HCT116 (cell line): ENCODE measurements at regions not wholly inside any gene's neighbourhood (a gene's known extent, or its start where the extent isn't known, plus 50 kb on each side); places are given as distances from the start of the nearest gene placed in this dataset.

Experiments used
- ATAC-seq: fragments of 200-7000 bp; cut with Tn5 transposase; 2 replicates; pipeline ENCODE4 v1.9.1; 2020; ENCODE audit warnings: mild to moderate bottlenecking, moderate library complexity
- BruUV-seq: library from RNA; stranded (reverse); fragments of 400-500 nt; replicated peaks from 2 replicates; lab custom pipeline; 2021; lab: Mats Ljungman, UMichigan
- CTCF ChIA-PET: fragments of 300-600 bp; sonication (Branson Sonifier 250); formaldehyde crosslinking; loops from one replicate; lab custom pipeline; 2021; ENCODE audit warnings: antibody characterized with exemption; lab: Charles Lee
- POLR2A ChIA-PET: fragments of 300-600, 350-600 bp; sonication (Branson Sonifier 250); formaldehyde crosslinking; loops from one replicate; lab custom pipeline; 2021; ENCODE audit warnings: antibody characterized with exemption; lab: Charles Lee
- RAD21 ChIA-PET, 2 experiments: fragments of 300-600 bp; sonication (Branson Sonifier 250); formaldehyde crosslinking; loops; one replicate each; lab custom pipeline; 2023; ENCODE audit warnings: low total read pairs in 2 of 2; ENCODE audit not compliant: uncharacterized antibody in 2 of 2, unreplicated experiment in 2 of 2, low non-redundant PET in 1 of 2; lab: Charles Lee
- DNase-seq: peaks from one replicate; pipeline ENCODE4 v3.0.0-alpha.2; 2010; ENCODE audit warnings: low read depth, low spot score
- H2AFZ ChIP-seq: fragments of 200-600 bp; shearing (Covaris generic), sonication (generic); 2 replicates; pipeline ENCODE4 v1.6.1; 2017; ENCODE audit warnings: low read depth, mixed run types, mixed read lengths, antibody characterized with exemption, low read length; ENCODE audit not compliant: poor library complexity, severe bottlenecking
- H3K27ac ChIP-seq: 2 replicates; pipeline ENCODE4 v1.5.1; 2012; ENCODE audit warnings: low read depth, low read length
- H3K27me3 ChIP-seq: fragments of 200-600 bp; sonication (generic); 2 replicates; pipeline ENCODE4 v1.6.1; 2016; ENCODE audit warnings: mixed run types, low read length, mixed read lengths; ENCODE audit not compliant: insufficient read depth
- H3K36me3 ChIP-seq, 2 experiments: fragments of 200-500 bp in 1 of 2; fragments of 200-600 bp in 1 of 2; sonication (Bioruptor generic) in 1 of 2; sonication (generic) in 1 of 2; 2 replicates each; pipeline versions ENCODE4 v1.5.1 to v1.6.1; 2014 to 2016; ENCODE audit warnings: low read length in 2 of 2, inconsistent platforms in 1 of 2, mixed read lengths in 1 of 2, mixed run types in 1 of 2; ENCODE audit not compliant: insufficient read depth in 2 of 2, control insufficient read depth in 1 of 2
- H3K4me1 ChIP-seq, 2 experiments: fragments of 200-600 bp in 1 of 2; sonication (generic) in 1 of 2; 2 replicates each; pipeline versions ENCODE4 v1.5.1 to v1.6.1; 2012 to 2017; ENCODE audit warnings: low read length in 2 of 2, inconsistent platforms in 1 of 2, mild to moderate bottlenecking in 1 of 2, mixed read lengths in 1 of 2, mixed run types in 1 of 2, moderate library complexity in 1 of 2; ENCODE audit not compliant: insufficient read depth in 2 of 2, control insufficient read depth in 1 of 2
- H3K4me2 ChIP-seq: fragments of 200-600 bp; sonication (generic); 2 replicates; pipeline ENCODE4 v1.6.1; 2017; ENCODE audit warnings: mixed run types, low read length, mixed read lengths
- H3K4me3 ChIP-seq, 2 experiments: fragments of 200-600 bp in 1 of 2; sonication (generic) in 1 of 2; replicated peaks in 1 of 2; 2 replicates each; pipeline ENCODE4 v1.5.1; 2011 to 2016; ENCODE audit warnings: low read length in 2 of 2, control low read depth in 1 of 2, low read depth in 1 of 2, mild to moderate bottlenecking in 1 of 2, mixed read lengths in 1 of 2, mixed run types in 1 of 2
- H3K79me2 ChIP-seq: fragments of 200-600 bp; sonication (generic); 2 replicates; pipeline ENCODE4 v1.6.1; 2017; ENCODE audit warnings: mild to moderate bottlenecking, mixed run types, low read length, moderate library complexity, mixed read lengths; ENCODE audit not compliant: insufficient read depth
- H3K9ac ChIP-seq: fragments of 200-600 bp; sonication (generic); 2 replicates; pipeline ENCODE4 v1.6.1; 2016; ENCODE audit warnings: low read length, mixed read lengths
- H3K9me2 ChIP-seq: fragments of 200-600 bp; sonication (generic), shearing (Covaris generic); 2 replicates; pipeline ENCODE4 v1.6.1; 2017; ENCODE audit warnings: mixed run types, mild to moderate bottlenecking, moderate library complexity; ENCODE audit not compliant: insufficient read depth
- H3K9me3 ChIP-seq, 2 experiments: fragments of 200-500 bp in 1 of 2; fragments of 200-600 bp in 1 of 2; sonication (Bioruptor generic) in 1 of 2; sonication (generic) in 1 of 2; 2 replicates each; pipeline ENCODE4 v1.6.1; 2014 to 2017; ENCODE audit warnings: low read length in 2 of 2, mixed read lengths in 2 of 2, inconsistent platforms in 1 of 2, low read depth in 1 of 2, mild to moderate bottlenecking in 1 of 2, mixed run types in 1 of 2, moderate library complexity in 1 of 2; ENCODE audit not compliant: control insufficient read depth in 1 of 2, insufficient read depth in 1 of 2
- H4K20me1 ChIP-seq: fragments of 200-600 bp; sonication (generic), shearing (Covaris generic); 2 replicates; pipeline ENCODE4 v1.6.1; 2017; ENCODE audit warnings: mixed run types, mild to moderate bottlenecking, moderate library complexity; ENCODE audit not compliant: insufficient read depth
- ATF3 ChIP-seq: IDR thresholded peaks from 2 replicates; pipeline ENCODE4 v1.6.1; 2012
- CTCF ChIP-seq, 3 experiments: fragments of 200-600 bp in 1 of 3; sonication (generic) in 1 of 3; IDR thresholded peaks in 2 of 3; conservative IDR thresholded peaks in 1 of 3; 2 replicates each; pipeline ENCODE4 v1.5.1; 2012 to 2017; ENCODE audit warnings: low read depth in 2 of 3, low read length in 2 of 3, antibody characterized with exemption in 1 of 3, borderline replicate concordance in 1 of 3, control low read depth in 1 of 3, mild to moderate bottlenecking in 1 of 3, mixed read lengths in 1 of 3, mixed run types in 1 of 3, moderate library complexity in 1 of 3; ENCODE audit not compliant: insufficient read depth in 1 of 3
- EGR1 ChIP-seq: IDR thresholded peaks from 2 replicates; pipeline ENCODE4 v1.6.1; 2012; ENCODE audit warnings: low read depth
- ELF1 ChIP-seq: IDR thresholded peaks from 2 replicates; pipeline ENCODE4 v1.6.1; 2012; ENCODE audit warnings: low read depth, borderline replicate concordance
- EZH2phosphoT487 ChIP-seq: fragments of 200-600 bp; IDR thresholded peaks from 2 replicates; pipeline ENCODE4 v1.6.1; 2018; ENCODE audit warnings: antibody characterized with exemption, borderline replicate concordance
- FOSL1 ChIP-seq: IDR thresholded peaks from 2 replicates; pipeline ENCODE4 v1.6.1; 2012; ENCODE audit warnings: low read depth
- JUND ChIP-seq: IDR thresholded peaks from 2 replicates; pipeline ENCODE4 v1.6.1; 2012
- POLR2A ChIP-seq: IDR thresholded peaks from 2 replicates; pipeline ENCODE4 v1.7.0; 2011; ENCODE audit warnings: borderline replicate concordance; ENCODE audit not compliant: insufficient read depth, insufficient read length; ENCODE audit errors: extremely low read depth
- RAD21 ChIP-seq: IDR thresholded peaks from 2 replicates; pipeline ENCODE4 v1.6.1; 2012; ENCODE audit warnings: low read depth, mild to moderate bottlenecking
- SIN3A ChIP-seq: IDR thresholded peaks from 2 replicates; pipeline ENCODE4 v1.6.1; 2012; ENCODE audit warnings: low read depth
- SRF ChIP-seq: IDR thresholded peaks from 2 replicates; pipeline ENCODE4 v1.6.1; 2012; ENCODE audit warnings: low read depth
- TCF7L2 ChIP-seq: IDR thresholded peaks from 2 replicates; pipeline ENCODE4 v1.7.0; 2011; ENCODE audit warnings: borderline replicate concordance, inconsistent platforms; ENCODE audit not compliant: insufficient read depth, insufficient read length; ENCODE audit errors: extremely low read depth
- ZBTB33 ChIP-seq: IDR thresholded peaks from 2 replicates; pipeline ENCODE4 v1.6.1; 2011; ENCODE audit warnings: mild to moderate bottlenecking, low read length, moderate library complexity; ENCODE audit not compliant: insufficient replicate concordance; ENCODE audit errors: extremely low read depth
- ZFX ChIP-seq: fragments of 450-650 bp; IDR thresholded peaks from 2 replicates; pipeline ENCODE4 v1.6.1; 2017
- intact Hi-C: fragments of 100-400 bp; cut with micrococcal nuclease; formaldehyde crosslinking; loops from 2 replicates; pipeline ENCODE4 v1.10.0; 2022
- TF ChIP-seq, protein P1 (sequence below): IDR thresholded peaks from 2 replicates; pipeline ENCODE4 v1.6.1; 2012
- TF ChIP-seq, protein P2 (sequence below): IDR thresholded peaks from 2 replicates; pipeline ENCODE4 v1.6.1; 2012; ENCODE audit warnings: low read depth

DNA sequence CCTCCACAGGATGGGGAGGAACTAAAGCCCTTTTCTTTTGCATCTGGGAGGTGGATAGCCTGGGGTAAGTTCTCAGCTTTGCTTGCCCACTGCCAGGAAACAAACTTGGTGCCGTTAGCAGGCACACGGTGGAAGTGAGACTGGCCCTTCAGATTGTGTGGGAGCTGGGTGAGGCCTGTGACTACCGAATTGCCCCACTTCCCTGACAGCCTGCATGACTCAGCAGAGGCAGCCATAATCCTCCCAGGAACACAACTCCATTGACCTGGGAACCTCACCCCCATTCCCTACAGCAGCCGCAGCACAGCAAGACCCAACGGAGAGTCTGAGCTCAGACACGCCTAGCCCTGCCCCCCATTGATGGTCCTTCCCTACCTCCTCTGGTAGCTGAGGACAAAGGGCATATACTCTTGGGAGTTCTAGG lies 282.6 kb downstream of the KLF13 start:
- Histone ChIP-seq H3K4me3 (no peak overlapping the region), H3K27me3 (no peaks in the 10 kb centered on the region), H3K36me3 (no peaks in the 10 kb centered on the region), H3K9me2 (no peaks in the 10 kb centered on the region), H3K9me3 (no peaks in the 10 kb centered on the region), H3K79me2 (no peaks in the 10 kb centered on the region), H2AFZ (no peak overlapping the region), H4K20me1 (no peaks in the 10 kb centered on the region), H3K4me2 (no peak overlapping the region), H3K4me1 (no peaks in the 10 kb centered on the region), H3K27ac (no peak overlapping the region), H3K9ac (no peak overlapping the region)
- BruUV-seq = no TSS peak
- CTCF ChIA-PET = no interaction called here
- ATAC-seq (no peak), DNase-seq (no peak)
- RAD21 ChIA-PET = no interaction called here
- POLR2A ChIA-PET = no interaction called here
- intact Hi-C loops = no loop called here
- TF ChIP-seq ELF1 (no peak), EGR1 (no peak), ZFX (no peak), ATF3 (no peak), RAD21 (no peak), POLR2A (no peak), JUND (no peak), SIN3A (no peak), ZBTB33 (no peak), CTCF (IDR thresholded peaks at IDR 0.05 in 2 of 3, conservative IDR thresholded peaks at IDR 0.05 in 1 of 3; ENCODE audit: borderline replicate concordance in 1 of 3, insufficient read depth in 1 of 3, low read depth in 2 of 3, low read length in 2 of 3) (no peak), EZH2phosphoT487 (no peak), SRF (no peak), TCF7L2 (no peak), FOSL1 (no peak)
- TF ChIP-seq, protein P1, sequence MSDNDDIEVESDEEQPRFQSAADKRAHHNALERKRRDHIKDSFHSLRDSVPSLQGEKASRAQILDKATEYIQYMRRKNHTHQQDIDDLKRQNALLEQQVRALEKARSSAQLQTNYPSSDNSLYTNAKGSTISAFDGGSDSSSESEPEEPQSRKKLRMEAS = no peak
- TF ChIP-seq, protein P2, sequence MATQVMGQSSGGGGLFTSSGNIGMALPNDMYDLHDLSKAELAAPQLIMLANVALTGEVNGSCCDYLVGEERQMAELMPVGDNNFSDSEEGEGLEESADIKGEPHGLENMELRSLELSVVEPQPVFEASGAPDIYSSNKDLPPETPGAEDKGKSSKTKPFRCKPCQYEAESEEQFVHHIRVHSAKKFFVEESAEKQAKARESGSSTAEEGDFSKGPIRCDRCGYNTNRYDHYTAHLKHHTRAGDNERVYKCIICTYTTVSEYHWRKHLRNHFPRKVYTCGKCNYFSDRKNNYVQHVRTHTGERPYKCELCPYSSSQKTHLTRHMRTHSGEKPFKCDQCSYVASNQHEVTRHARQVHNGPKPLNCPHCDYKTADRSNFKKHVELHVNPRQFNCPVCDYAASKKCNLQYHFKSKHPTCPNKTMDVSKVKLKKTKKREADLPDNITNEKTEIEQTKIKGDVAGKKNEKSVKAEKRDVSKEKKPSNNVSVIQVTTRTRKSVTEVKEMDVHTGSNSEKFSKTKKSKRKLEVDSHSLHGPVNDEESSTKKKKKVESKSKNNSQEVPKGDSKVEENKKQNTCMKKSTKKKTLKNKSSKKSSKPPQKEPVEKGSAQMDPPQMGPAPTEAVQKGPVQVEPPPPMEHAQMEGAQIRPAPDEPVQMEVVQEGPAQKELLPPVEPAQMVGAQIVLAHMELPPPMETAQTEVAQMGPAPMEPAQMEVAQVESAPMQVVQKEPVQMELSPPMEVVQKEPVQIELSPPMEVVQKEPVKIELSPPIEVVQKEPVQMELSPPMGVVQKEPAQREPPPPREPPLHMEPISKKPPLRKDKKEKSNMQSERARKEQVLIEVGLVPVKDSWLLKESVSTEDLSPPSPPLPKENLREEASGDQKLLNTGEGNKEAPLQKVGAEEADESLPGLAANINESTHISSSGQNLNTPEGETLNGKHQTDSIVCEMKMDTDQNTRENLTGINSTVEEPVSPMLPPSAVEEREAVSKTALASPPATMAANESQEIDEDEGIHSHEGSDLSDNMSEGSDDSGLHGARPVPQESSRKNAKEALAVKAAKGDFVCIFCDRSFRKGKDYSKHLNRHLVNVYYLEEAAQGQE = no peak
